GM23248 (cell line): ENCODE measurements at regions not wholly inside any gene's neighbourhood (a gene's known extent, or its start where the extent isn't known, plus 50 kb on each side); places are given as distances from the start of the nearest gene placed in this dataset.

Experiments
- EZH2 ChIP-seq: fragments of 200-600 bp; sonication (generic); IDR thresholded peaks from 2 replicates; pipeline ENCODE4 v1.6.1; 2018; ENCODE audit warnings: antibody characterized with exemption, mild to moderate bottlenecking; ENCODE audit not compliant: insufficient read depth, poor library complexity, severe bottlenecking
- EZH2phosphoT487 ChIP-seq: fragments of 200-600 bp; sonication (generic); IDR thresholded peaks from 2 replicates; pipeline ENCODE4 v1.6.1; 2018; ENCODE audit warnings: antibody characterized with exemption, moderate library complexity, mild to moderate bottlenecking, low read depth; ENCODE audit not compliant: insufficient read depth

DNA sequence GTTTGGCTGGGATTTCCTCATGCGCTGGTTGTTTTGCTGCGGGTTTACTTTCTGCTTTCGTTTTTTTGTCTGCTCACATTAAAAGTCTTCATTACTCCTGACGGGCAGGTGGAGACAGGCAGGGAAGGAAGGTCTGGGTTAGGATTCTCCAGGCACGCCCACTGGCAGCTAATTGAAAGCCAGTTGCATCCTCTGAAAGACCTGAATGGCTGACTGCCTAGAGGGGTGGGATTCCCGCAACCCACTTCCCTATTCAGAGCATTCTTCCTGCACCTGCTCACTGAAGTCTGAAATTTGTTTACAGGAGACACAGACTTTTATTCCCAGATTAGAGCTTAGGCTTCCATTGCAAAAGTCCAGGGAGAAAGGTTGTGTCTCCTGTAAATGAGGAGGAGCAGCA is 172.0 kb downstream of the UQCRFS1 start:
- TF ChIP-seq EZH2: no peak
- no peak for TF ChIP-seq EZH2phosphoT487
